ENCODE measurements at regions not wholly inside any gene's neighbourhood (a gene's known extent, or its start where the extent isn't known, plus 50 kb on each side); places are given as distances from the start of the nearest gene placed in this dataset.

DNA sequence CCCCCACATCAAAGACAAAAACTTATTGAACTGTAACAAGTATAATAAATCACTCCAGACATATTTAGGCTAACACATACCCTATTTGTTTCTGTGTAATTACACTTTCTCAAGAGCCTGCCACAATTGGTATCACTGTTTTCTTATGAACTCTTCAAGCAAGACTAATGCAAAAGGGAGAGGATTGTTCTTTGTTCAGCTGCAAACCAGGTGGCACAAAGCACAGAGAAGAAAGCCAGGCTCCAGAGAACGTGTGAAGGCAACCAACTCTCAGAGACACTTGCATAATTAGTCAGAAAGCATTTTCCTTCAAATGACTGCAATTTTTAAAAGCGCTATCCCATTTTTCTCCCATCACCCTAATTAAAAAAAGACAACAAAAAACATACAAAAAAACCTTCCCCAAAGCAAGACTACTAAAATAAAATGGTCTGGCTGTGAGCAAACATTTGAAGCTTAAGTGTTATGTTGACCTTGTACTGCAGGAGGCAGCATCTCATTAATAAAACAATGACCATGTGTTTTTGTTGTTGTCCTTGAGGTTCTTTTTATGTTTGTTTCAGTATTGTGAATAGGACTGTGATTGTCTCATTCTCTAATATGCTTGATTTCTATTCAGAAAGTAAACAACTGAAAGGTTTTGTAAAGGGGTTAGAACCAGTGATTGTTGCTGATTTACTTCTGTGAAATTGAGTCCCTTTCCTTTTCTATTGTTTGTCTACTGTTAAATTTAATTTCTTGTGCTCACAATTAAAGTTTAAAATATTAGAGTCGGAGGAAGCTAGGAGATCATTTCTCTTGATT, 452.7 kb upstream of the PDE3A start:
- TF ChIP-seq, protein P1, sequence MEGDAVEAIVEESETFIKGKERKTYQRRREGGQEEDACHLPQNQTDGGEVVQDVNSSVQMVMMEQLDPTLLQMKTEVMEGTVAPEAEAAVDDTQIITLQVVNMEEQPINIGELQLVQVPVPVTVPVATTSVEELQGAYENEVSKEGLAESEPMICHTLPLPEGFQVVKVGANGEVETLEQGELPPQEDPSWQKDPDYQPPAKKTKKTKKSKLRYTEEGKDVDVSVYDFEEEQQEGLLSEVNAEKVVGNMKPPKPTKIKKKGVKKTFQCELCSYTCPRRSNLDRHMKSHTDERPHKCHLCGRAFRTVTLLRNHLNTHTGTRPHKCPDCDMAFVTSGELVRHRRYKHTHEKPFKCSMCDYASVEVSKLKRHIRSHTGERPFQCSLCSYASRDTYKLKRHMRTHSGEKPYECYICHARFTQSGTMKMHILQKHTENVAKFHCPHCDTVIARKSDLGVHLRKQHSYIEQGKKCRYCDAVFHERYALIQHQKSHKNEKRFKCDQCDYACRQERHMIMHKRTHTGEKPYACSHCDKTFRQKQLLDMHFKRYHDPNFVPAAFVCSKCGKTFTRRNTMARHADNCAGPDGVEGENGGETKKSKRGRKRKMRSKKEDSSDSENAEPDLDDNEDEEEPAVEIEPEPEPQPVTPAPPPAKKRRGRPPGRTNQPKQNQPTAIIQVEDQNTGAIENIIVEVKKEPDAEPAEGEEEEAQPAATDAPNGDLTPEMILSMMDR (IDR thresholded peaks at IDR 0.05 in 2 of 3, conservative IDR thresholded peaks at IDR 0.05 in 1 of 3; ENCODE audit: borderline replicate concordance in 1 of 3, insufficient read depth in 1 of 3, low read depth in 2 of 3, low read length in 2 of 3), result peak; percentile 39 to 68 (median 47); a peak in 5 of 6 replicates
- TF ChIP-seq YY1 (IDR thresholded peaks at IDR 0.05; ENCODE audit: extremely low read depth, insufficient replicate concordance, low read depth, low read length), result no peak
- TF ChIP-seq ELF1 (IDR thresholded peaks at IDR 0.05; ENCODE audit: borderline replicate concordance, low read depth), result no peak
- no peak for TF ChIP-seq SP1 (IDR thresholded peaks at IDR 0.05; ENCODE audit: low read depth)
- no peak for TF ChIP-seq POLR2A (IDR thresholded peaks at IDR 0.05; ENCODE audit: borderline replicate concordance, extremely low read depth, insufficient read depth, insufficient read length)
- no peak for TF ChIP-seq EZH2phosphoT487 (IDR thresholded peaks at IDR 0.05; ENCODE audit: borderline replicate concordance)
- TF ChIP-seq, protein P2, sequence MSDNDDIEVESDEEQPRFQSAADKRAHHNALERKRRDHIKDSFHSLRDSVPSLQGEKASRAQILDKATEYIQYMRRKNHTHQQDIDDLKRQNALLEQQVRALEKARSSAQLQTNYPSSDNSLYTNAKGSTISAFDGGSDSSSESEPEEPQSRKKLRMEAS (IDR thresholded peaks at IDR 0.05), result peak; percentile 46; the same call in 1 of the 2 replicates
- TF ChIP-seq, protein P3, sequence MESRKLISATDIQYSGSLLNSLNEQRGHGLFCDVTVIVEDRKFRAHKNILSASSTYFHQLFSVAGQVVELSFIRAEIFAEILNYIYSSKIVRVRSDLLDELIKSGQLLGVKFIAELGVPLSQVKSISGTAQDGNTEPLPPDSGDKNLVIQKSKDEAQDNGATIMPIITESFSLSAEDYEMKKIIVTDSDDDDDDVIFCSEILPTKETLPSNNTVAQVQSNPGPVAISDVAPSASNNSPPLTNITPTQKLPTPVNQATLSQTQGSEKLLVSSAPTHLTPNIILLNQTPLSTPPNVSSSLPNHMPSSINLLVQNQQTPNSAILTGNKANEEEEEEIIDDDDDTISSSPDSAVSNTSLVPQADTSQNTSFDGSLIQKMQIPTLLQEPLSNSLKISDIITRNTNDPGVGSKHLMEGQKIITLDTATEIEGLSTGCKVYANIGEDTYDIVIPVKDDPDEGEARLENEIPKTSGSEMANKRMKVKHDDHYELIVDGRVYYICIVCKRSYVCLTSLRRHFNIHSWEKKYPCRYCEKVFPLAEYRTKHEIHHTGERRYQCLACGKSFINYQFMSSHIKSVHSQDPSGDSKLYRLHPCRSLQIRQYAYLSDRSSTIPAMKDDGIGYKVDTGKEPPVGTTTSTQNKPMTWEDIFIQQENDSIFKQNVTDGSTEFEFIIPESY (IDR thresholded peaks at IDR 0.05; ENCODE audit: extremely low read depth, insufficient replicate concordance, low read length), result no peak
- no peak for TF ChIP-seq POLR2AphosphoS5 (IDR thresholded peaks at IDR 0.05; ENCODE audit: low read depth, low read length)
